Activated gamma-delta T cell (primary cell): ENCODE measurements at regions not wholly inside any gene's neighbourhood (a gene's known extent, or its start where the extent isn't known, plus 50 kb on each side); places are given as distances from the start of the nearest gene placed in this dataset.

ENCODE experiments used
- DNase-seq: peaks from one replicate; lab custom pipeline; 2025; lab: John Stamatoyannopoulos, UW

DNA sequence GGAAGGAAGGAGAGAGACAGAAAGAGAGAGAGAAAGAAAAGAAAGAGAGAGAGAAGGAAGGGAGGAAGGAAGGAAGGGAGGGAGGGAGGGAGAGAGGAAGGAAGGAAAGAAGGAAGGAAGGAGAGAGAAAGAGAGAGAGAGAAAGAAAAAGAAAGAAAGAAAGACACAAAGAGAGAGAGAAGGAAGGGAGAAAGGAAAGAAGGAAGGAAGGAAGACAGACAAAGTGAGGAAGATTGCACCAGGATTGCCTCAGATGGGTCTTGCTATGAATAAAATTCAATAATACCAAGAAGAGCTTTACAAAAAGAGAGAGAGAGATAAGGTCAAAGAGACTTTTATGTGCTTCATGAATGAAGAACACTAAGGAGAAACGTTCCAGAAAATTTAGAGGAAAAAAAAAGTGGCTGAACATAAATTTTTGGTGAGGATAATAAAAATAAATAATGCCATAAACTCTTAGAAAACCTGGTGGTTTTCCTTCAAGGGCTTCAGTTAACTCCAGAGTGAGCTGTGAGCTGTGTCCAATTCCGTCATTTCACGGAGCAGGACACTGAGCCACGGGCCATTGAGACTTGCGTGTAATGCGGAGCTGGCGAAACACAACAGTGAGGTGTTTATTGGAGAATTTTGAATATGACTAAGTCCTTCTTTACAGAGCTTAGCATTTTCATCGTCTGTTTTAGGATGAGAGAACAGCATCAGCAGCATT is 72.7 kb upstream of the TNRC6C start:
- no peak for DNase-seq

DNA sequence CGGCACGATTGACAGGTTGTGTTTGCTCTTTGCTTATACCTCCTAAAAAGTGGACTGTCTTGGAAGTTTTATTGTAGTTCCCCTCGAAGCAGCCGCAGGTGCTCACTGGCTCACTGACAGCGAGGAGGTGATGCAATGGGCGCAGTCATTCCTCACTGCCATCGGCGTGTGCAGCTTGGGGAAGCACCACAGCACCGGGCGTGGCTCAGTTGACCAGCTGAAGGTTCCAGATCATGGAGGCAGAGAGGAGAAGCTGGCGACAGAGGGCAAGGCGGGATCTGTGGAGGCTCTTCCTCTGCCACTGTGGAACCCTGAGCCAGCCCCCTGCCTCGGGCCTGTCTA is 72.1 kb upstream of the TNRC6C start:
- DNase-seq, result no peak

DNA sequence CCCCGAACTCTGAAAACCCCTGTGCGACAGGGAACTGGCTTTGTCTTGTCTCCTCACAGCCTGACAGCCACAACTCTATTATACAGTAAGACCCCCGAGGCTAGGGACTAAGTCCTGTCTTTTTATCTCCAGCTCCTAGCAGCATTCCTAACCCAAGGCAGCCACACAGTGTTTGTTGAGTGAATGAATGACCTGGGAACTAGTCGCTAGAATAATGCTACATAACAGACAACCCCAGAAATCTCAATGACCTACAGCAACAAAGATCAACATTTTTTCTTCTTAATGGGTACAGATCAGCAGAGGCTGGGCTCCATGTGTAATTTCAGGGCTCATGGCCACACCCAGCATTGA is 71.4 kb upstream of the TNRC6C start:
- DNase-seq, result no peak

DNA sequence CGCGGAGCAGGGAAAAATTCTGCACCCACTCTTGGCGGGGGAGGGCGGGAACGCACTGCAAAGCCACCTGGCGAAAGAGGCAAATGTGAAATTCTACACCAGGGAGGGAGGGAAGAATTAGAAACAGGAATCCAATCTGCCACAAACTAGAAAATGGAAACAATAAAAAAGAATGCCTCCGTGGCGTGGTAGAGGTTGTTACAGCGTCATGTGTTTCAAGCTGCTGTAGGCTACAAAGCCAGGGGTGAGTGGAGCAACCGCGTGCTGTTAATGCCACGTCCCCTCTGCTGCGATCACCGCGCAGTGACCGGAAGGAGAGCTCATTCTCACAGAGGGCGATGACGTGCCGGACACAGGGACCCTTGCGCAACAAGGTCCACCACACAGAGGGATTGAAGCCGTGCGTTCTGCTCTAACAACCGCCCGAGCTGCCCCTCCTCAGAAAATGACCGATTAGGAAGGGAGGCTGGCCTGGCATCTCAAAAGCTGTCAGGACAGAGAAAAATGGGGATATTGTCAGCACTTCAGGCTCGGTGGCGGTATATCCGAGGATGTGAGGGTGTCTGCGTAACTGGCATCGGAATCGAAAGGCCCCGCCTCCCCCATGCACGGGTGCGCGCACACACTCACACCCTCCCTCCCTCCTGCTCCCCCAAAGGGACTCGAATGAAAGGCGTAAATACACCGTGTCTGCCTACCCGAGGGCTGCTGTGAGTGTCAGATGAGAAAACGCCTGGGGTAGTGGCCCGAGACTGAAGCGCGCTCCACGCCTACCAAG is 70.8 kb upstream of the TNRC6C start:
- DNase-seq, result peak; percentile 56

DNA sequence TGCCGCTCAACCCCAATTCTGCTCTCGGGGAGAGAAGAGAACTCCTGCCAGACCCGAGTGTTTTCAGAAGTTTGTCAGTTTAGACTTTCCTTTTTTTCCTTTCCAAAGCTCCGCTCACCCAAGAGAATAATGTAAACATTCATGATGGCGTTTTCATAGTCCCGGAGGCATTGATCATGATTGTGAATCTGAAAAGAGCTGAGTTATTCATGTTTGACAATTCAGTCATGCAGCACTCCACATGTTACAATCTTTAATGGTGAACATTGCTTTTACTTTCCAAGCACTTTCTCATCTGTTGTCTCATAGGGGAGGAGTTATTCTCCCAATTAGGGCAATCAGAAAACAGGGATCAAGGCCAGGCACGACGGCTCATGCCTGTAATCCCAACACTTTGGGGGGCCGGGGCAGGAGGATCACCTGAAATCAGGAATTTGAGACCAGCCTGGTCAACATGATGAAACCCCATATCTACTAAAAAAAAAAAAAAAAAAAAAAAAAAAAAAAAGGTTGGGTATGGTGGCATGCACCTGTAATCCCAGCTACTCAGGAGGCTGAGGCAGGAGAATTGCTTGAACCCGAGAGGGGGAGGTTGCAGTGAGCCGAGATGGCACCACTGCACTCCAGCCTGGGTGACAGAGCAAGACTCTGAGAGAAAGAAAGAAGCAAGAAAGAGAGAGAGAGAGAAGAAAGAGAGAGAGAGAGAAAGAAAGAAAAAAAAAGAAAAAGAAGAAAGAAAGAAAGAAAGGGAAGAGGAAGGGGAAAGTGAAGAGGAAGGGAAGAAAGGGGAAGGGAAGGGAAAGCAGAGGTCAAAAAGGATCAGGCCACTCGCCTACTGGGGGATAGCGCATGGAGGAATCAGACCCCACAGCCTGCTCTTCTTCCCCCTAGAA is 70.0 kb upstream of the TNRC6C start:
- DNase-seq, result no peak

DNA sequence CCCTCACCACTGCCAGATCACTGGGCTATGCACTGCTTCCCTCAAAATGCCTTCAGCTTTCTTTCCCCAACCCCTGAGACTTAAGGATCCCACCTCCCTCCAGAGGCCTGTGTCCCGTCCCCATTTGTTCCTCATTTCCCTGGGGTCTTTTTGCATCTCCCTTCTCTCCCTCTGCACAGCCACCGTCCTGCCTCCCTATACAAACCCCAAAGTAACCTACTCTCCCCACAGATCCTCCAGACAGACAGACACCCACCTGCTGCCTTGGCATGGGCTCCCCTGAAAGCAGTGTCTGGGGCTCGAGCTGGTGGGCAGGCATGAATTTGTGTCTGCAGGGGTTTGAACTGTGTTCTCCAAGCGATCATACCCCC is 69.4 kb upstream of the TNRC6C start:
- no peak for DNase-seq

DNA sequence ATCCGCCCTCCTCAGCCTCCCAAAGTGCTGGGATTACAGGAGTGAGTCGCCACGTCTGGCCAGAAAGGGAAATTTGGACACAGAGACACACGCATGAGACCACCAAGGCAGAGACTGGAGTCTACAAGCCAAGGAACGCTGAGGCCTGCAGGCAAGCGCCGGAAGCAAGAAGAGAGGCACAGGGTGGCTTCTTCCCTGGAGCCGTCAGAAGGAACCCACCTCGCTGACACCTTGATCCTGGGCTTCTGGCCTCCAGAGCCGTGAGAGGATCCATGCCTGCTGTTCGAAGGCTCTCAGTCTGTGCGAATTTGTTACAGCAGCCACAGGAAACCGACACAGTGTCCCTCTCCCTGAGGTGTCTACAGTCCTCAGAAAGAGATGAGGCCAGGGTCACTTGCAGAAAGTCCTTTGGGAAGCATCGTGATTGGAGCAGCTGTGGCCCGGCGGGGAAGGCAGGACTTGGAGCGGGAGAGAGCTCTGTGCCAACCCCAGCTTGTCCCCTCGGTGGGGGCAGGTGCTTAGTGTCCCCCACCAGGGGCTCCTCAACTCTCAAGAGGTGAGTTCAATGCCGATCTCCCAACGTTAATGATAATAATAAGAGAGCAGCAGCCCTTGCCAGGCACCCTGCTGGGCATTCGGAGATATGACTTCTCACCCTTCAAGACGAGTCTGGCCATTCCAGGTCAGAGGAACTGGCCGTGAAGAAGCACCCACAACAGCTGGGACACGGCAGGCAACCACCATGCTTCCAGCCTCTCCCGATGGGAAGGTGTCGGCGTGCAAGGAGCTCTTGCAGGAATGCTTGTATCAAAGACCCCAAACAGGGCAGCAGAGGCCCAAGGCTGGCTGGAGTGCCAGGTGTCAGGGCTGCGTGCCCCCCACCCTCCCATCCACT is 68.4 kb upstream of the TNRC6C start:
- DNase-seq, result no peak

DNA sequence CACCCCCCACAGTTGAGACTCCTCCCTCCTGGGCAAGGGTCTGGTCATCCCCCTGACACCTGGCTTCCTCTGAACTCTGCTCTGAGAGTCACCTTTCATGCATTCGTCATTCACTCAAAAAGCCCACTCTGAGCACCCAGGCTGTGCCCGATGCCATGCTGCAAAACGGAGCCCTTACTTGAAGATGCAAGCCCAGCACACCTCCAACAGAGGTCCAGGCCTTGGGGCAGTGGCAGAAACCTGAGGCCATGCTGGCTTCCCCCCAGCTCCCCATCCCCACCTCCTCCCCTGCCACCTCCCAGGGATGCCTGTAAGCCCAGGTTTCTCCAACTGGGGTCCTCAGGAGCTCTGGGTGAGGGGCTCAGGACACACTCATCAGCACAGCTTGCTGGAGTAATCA is 67.7 kb upstream of the TNRC6C start:
- DNase-seq, result no peak

DNA sequence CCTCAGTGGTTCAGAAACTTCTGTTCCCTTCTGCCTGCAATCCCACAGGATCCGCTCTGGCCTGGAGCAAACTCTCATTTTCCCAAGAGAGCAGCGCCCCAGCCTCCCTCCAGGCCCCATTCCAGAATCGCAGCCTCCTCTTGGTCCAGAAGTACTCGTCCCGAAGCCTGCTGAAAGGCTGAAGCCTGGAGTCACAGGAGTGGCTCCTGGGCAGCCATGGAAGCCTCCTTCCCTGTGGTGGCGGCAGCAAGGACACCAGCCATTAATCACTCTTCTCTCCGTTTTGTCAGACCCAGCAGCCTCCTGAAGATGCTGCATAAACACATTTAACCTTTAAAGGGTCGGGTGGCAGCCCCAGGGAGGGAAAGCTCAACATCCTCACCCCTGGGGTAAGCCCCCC is 66.9 kb upstream of the TNRC6C start:
- no peak for DNase-seq

DNA sequence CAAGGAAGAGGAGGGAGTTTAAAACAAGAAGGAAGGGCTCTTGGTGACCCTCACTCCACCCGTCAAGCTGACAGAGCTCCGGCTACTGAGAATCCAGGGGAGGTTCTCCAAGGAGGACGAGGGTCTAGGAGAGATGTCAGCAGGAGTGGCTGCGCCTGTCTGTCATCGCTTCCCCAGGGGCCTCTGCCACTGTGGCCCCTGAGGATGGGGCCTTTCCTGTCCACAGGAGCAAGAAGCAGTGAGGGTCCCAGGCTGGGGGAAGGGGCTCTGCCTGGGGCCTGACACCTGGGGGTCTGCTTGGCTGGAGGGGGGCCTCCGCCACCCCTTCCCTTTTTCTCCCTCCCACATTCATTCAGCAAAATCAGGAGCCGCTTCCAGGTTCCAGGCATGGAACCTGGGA is 66.5 kb upstream of the TNRC6C start:
- DNase-seq, result no peak

DNA sequence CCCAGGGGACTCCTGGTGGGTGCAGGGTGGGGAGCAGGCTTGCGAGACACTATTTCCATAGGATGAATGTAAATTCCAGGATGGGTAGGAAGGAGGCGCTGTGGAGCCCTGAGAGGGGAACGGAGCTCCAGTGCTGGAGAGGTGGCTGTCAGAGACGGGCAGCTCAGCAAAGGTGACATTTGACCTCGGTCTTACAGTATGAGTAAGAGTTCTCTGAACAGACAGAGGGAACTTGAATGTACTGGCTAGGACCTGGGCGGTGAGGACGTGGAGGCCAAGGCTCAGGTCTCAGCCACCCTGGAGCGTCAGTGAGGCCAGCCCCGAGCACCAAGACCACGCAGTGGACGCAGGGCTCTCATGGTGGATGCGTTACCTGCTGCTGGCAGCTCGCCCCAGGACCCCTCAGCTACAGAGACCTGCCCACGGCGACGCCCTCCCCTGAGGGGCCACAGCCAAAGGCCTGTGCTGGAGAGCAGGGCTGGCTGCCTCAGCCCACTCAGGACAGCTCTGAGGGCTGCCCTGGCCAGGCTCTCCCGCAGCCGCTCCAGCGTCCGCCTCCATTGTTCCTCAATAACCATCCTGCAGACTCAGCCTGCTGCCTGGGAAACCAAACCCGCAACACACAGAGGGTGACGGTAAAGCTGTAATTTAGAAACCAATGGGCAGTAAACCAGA is 65.9 kb upstream of the TNRC6C start:
- DNase-seq, result no peak

DNA sequence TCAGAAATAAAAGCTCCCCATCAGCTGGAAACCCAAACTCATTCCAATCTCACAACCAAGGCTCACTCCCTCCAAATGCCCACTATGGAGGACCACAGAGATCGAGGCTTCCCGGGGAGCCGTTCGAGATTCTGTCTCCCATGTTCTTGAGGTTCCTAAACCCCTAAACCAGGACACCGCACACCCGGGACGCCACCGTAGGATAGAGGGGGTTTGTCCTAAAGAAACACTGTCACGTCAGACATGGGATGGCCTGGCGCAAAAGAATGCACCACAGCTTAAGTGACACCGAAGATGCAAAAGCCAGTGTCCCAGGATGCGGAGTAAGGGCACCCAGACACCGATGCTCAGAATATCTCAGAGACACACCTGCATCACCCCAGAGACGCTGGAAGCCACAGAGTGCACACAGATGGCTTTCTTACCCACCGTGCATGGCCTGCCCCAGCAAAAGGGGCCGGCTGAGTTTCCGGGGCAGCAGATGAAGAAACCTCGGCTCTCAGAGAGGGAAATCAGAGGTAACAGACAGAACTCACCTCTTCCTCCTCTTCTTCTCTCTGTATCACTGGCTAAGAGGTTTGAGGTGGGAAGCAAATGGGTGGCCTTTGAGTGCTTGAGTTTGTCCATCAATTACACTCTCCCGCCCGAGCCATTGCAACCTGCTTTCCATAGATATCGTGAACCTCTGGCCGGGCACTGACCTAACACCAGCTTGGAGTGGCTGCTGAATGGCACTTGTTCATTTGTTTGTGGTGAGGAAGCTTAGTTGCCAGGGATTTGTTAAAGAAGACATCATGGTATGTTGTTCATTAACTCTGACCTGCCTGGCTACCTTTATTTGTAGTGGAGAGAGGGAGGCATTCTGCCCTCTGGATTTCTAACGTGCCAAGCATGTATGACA is 65.1 kb upstream of the TNRC6C start:
- no peak for DNase-seq

DNA sequence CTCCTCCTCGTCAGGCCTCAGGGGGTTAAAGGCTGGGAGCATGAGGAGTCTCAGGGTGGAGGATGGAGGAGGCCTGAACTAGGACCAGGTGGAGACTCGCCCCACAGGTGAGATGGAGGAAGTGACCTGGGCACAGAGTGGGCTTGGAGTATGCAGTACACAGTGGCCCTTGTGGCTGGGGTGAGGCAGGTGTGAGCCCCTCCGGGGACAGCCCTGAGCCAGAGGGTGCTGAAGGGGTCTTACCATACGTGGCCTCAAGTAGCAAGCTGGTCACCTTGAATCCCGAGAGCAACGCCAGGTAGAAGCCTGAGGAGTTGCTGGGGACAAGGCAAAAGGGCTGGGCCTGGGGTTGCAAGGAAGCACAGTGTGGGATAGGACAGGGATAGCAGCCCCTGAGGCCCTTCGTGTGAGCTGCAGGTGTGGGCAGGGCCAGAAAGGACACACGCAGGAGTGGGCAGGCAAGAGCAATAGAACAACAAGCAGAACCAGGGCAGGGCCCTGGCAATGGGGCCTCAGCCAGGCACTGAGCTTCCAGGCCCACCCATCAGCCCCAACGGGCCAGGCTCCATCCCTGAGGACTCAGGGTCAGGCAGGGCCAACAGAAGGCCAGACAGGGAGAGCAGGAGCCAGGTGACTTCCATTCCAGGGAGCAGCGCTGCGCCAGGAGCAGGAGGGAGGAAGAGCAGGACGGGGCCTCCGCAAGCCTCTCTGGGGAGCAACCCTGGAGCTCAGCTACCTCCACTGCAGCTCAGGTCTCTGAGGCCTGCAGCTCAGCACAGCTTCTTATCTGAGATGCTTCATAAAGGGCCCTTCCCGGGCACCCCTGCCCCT is 64.2 kb upstream of the TNRC6C start:
- no peak for DNase-seq

DNA sequence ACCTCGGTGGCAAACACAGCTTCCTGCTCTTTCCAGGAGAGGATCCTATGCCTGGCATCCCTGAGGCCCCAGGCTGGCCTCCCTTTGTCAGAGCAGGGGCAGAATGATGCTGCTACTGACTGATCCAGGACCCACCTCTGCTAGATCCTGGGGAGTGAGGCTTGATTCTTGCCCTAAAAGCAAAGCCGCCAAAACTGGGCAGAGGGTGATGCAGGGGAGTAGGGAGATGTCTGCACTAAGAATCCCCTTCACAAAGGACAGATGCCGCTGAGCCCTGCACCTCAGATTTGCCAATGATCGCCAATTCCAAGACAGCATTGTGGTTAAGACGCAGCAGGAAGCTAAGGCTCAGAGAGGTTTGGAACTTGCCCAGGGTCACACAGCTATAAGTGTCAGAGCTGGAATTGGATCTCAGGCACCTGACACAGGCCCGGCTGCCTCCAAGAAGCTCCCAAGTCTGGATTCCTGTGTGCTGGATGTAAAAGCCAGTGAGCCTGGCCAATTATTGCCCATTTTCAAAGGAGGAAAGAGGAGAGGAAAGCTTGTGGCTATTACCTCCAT is 60.7 kb upstream of the TNRC6C start:
- DNase-seq, result no peak

DNA sequence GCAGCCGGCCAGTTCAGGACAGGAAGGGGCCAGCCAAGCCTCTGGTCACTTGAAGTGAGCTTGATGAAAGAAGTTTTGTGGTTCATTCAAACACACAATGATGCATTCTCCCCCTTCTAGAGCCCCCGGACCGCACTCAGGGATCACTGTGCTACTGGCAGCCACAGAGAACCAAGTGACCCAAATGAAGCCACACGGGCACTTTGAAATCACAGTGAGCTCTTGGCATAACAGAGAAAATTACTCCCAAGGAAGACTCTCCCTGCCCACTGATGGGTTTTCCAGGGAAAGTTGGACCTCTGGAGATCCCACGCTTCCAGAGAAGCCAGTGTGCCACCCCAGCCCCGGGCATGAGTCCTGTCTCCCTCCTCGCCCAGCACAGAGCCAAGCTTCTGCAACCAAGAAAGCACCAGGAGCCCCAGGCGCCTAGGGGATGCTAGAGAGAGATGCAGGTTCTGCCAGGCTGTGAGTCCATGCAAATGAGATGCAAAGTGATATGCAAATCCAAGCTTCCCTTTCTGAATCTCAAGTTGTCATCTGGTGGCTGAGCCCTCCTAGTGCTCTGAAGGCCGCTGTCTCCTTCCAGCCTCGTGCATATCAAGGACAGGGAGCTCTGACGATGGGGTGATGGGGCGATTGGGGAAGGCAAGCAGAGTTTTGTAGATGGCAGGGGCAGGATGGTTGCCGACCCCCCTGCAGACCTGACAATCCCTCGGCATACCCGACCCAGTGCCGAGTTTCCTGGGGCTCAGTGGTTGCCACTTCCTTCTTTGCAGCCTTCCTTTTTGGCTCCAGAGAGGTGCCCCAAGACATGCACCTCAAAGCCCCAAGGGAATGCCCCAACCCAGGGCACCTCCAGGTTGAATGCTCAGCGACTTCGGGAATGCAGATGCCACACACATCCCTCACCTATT is 59.7 kb upstream of the TNRC6C start:
- DNase-seq, result no peak

DNA sequence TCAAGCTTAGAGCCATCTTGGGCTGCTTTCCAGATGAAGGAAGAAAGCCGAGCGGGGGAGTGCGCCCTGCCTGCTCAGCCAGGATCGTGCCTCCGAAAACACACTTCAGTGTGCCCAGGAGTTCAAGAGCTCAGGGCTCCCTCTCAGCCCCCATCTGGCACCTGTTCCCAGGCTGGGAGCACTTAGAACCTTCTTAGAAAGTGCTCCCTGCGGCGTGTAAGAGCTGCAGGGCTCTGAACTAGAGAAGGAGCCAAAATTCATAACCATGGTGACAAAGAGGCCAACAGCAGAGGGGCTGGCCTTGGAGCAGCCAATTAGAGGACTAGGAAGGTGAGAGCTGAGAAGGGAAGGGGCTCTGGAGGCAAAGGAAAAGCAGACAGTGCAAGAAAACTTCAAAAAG is 59.0 kb upstream of the TNRC6C start:
- DNase-seq, result no peak

DNA sequence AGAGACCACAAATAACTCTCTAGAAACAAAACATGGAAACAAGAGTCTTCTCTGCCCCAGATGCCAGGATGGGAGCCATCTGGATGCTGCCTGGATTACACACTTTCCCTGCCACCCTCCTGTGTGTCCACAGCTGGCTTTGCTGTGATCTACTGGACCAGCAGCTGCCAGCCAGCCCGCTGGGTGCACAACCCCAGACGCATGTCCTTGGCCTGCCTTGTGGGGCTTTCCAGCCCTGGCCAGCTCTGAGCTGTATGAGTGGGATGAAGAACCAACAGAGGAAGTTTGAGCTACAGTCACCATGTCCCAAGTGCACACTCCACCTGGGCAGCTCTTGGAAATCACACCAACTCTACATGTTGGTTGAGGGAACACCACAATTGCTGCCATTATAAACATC is 57.0 kb upstream of the TNRC6C start:
- no peak for DNase-seq

DNA sequence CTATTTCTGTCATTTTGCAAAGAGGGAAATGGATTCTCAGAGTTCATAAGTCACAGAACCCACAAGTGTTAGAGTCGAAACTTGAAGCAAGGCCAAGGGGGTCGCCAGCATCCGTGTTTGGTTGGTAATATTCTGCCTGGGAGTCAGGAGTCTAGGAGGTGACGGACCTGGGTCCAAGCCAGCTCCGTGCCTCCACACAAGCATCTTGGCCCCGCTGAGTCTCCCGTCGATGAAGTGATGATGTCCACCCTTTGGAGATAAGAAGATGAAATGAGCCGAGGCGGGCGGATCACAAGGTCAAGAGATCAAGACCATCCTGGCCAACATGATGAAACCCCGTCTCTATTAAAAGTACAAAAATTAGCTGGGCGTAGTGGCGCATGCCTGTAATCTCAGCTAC is 53.2 kb upstream of the TNRC6C start:
- no peak for DNase-seq
